ENCODE measurements at regions not wholly inside any gene's neighbourhood (a gene's known extent, or its start where the extent isn't known, plus 50 kb on each side); places are given as distances from the start of the nearest gene placed in this dataset.
A peak's percentile ranks its signal among the peaks of the same experiment; 100 is the strongest.

GRCh38 chr1:245086389-245086969 is 68.3 kb upstream of the KIF26B start:
- intact Hi-C loops (cut with micrococcal nuclease) (no loop called here), in situ Hi-C loops (cut with MboI) (no loop called here)
- no peak for ATAC-seq
- ChIA-PET CTCF (ENCODE audit: low intra/inter-chr PET ratio) (no interaction called here), POLR2A (no interaction called here)
- Histone ChIP-seq H3K36me3 (ENCODE audit: control insufficient read depth, insufficient read depth, low read length) (peaks cover 4% of the 10 kb centered on the region; the same call in 1 of the 3 replicates), H3K9ac (ENCODE audit: insufficient read depth in 1 of 2, low read depth in 2 of 2, low read length in 2 of 2) (no peak overlapping the region), H2AFZ (ENCODE audit: low read depth, low read length) (no peak overlapping the region), H3K9me1 (ENCODE audit: control insufficient read depth, insufficient read depth, low read length) (no peaks in the 10 kb centered on the region), H4K20me1 (replicated peaks; ENCODE audit: control insufficient read depth, insufficient read depth, low read length) (no peaks in the 10 kb centered on the region), H3K9me3 (replicated peaks; ENCODE audit: control insufficient read depth, insufficient read depth, low read depth, low read length) (no peaks in the 10 kb centered on the region), H3K4me1 (replicated peaks in 1 of 2; ENCODE audit: control insufficient read depth in 2 of 2, insufficient read depth in 2 of 2, low read length in 2 of 2) (peaks cover 1 to 4% of the 10 kb centered on the region in 2 experiments; a peak in 4 of 5 replicates), H3K27ac (ENCODE audit: extremely low read depth, low read depth, low read length) (no peak overlapping the region), H3K4me2 (ENCODE audit: insufficient read depth, low read length) (no peak overlapping the region), H3K27me3 (ENCODE audit: control insufficient read depth in 2 of 2, insufficient read depth in 2 of 2, low read length in 2 of 2) (no peaks in the 10 kb centered on the region), H3K79me2 (ENCODE audit: control insufficient read depth, insufficient read depth, low read length) (no peaks in the 10 kb centered on the region), H3K4me3 (no peak overlapping the region)
- FAIRE-seq: no peak
- DNase-seq (ENCODE audit: extremely low read depth in 1 of 4, low spot score in 3 of 4): no peak
- 46% methylated on average over 4 of the region's 4 CpGs for WGBS (ENCODE audit: insufficient coverage, low coverage, missing lambda C conversion rate)
- no TSS peak for BruUV-seq (replicated peaks)
- no peak for TF ChIP-seq HMG20A (CRISPR knock-in tag; conservative IDR thresholded peaks at IDR 0.05)
- no peak for TF ChIP-seq TSHZ1 (CRISPR knock-in tag; IDR thresholded peaks at IDR 0.05)
- no peak for TF ChIP-seq CEBPG (CRISPR knock-in tag; IDR thresholded peaks at IDR 0.05)
- TF ChIP-seq CEBPG (tag; conservative IDR thresholded peaks at IDR 0.05 in 1 of 2, IDR thresholded peaks at IDR 0.05 in 1 of 2): peak; percentile 25 to 49; a peak in 2 of 4 replicates
- no peak for TF ChIP-seq CREB1 (IDR thresholded peaks at IDR 0.05)
- TF ChIP-seq CREB1 (CRISPR knock-in tag; IDR thresholded peaks at IDR 0.05): 0 out of 2 replicates have a peak, but pooled peaks have one; percentile 19
- TF ChIP-seq ATF3 (IDR thresholded peaks at IDR 0.05): peak; percentile 32; the same call in 1 of the 2 replicates
- no peak for TF ChIP-seq ATF3 (CRISPR knock-in tag; conservative IDR thresholded peaks at IDR 0.05)
- TF ChIP-seq, protein P1, sequence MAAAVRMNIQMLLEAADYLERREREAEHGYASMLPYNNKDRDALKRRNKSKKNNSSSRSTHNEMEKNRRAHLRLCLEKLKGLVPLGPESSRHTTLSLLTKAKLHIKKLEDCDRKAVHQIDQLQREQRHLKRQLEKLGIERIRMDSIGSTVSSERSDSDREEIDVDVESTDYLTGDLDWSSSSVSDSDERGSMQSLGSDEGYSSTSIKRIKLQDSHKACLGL (CRISPR knock-in tag; IDR thresholded peaks at IDR 0.05; ENCODE audit: borderline replicate concordance, poor library complexity, severe bottlenecking): no peak
- no peak for TF ChIP-seq HLTF (IDR thresholded peaks at IDR 0.05)
- TF ChIP-seq ZNF282 (CRISPR knock-in tag; IDR thresholded peaks at IDR 0.05): no peak
- TF ChIP-seq ZFP30 (CRISPR knock-in tag; IDR thresholded peaks at IDR 0.05; ENCODE audit: borderline replicate concordance): no peak
- no peak for TF ChIP-seq CXXC5 (CRISPR knock-in tag; IDR thresholded peaks at IDR 0.05)
- TF ChIP-seq CREBBP (IDR thresholded peaks at IDR 0.05; ENCODE audit: low read depth, low read length): no peak
- TF ChIP-seq RBM25 (IDR thresholded peaks at IDR 0.05; ENCODE audit: low read depth, low read length, severe bottlenecking): peak; percentile 62
- TF ChIP-seq CEBPB (tag; IDR thresholded peaks at IDR 0.05): peak; percentile 9; the same call in 1 of the 2 replicates
- TF ChIP-seq HCFC1 (IDR thresholded peaks at IDR 0.05; ENCODE audit: low read depth, low read length): no peak

Data from K562 (cell line).